DOHH2 (cell line): ENCODE measurements at regions not wholly inside any gene's neighbourhood (a gene's known extent, or its start where the extent isn't known, plus 50 kb on each side); places are given as distances from the start of the nearest gene placed in this dataset.

Experiments
- EZH2phosphoT487 ChIP-seq: fragments of 200-600 bp; sonication (generic); IDR thresholded peaks from 2 replicates; pipeline ENCODE4 v1.6.1; 2017; ENCODE audit warnings: borderline replicate concordance, mild to moderate bottlenecking, antibody characterized with exemption, low read length, moderate library complexity, mixed read lengths
- TF ChIP-seq, protein P1 (sequence below): fragments of 200-600 bp; sonication (generic); IDR thresholded peaks from one replicate; pipeline ENCODE4 v1.5.1; 2014; ENCODE audit warnings: antibody characterized with exemption, mild to moderate bottlenecking, low read depth, low read length; ENCODE audit not compliant: poor library complexity, severe bottlenecking

DNA sequence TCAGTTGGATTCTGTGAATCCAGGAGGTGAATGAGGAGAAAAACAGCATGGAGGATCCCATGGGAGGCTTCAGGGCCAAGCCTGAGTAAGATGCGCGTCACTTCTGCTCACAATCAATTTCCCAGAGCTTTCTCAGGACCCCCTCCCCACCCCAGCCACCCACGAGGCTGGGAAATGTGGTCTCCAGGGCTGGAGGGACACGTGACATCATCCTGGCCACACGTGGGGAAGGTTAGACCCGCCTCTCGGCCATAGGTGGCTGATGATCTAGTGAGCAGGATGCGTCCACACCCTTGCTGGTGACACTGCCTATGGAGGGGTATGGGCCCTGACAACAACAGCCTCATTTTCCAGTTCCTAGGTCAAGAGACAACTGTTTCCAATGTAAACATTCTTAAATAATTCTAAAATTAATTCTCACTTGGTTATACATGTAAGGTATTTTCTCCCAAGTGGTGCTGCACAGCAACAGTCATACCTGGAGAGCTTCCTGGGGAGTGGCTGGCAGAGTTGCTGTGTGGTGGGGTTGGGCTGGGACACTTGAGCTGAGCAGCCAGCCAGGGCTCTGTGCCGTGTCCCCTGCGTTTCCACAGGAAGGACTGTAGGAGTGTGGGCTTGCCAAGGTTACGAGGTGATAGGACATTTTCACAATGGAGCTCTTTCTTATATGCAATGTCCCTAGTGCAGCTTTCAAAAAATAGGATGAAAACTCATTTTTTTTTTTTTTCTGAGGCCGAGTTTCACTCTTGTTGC, 153.1 kb downstream of the GADD45G start:
- TF ChIP-seq, protein P1, sequence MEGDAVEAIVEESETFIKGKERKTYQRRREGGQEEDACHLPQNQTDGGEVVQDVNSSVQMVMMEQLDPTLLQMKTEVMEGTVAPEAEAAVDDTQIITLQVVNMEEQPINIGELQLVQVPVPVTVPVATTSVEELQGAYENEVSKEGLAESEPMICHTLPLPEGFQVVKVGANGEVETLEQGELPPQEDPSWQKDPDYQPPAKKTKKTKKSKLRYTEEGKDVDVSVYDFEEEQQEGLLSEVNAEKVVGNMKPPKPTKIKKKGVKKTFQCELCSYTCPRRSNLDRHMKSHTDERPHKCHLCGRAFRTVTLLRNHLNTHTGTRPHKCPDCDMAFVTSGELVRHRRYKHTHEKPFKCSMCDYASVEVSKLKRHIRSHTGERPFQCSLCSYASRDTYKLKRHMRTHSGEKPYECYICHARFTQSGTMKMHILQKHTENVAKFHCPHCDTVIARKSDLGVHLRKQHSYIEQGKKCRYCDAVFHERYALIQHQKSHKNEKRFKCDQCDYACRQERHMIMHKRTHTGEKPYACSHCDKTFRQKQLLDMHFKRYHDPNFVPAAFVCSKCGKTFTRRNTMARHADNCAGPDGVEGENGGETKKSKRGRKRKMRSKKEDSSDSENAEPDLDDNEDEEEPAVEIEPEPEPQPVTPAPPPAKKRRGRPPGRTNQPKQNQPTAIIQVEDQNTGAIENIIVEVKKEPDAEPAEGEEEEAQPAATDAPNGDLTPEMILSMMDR: no peak
- TF ChIP-seq EZH2phosphoT487: no peak
